Activated B cell treated with CpG ODN at 0.5 μM for 24 hours (primary cell): ENCODE measurements at regions not wholly inside any gene's neighbourhood (a gene's known extent, or its start where the extent isn't known, plus 50 kb on each side); places are given as distances from the start of the nearest gene placed in this dataset.

Experiments
- ATAC-seq: fragments of 200-7000 bp; cut with Tn5 transposase; one replicate; pipeline ENCODE4 v1.10.0; 2021; ENCODE audit warnings: low read depth, mild to moderate bottlenecking, moderate library complexity
- CTCF ChIA-PET: fragments of 350-600 bp; sonication (Branson Sonifier 250); formaldehyde crosslinking; loops from one replicate; lab custom pipeline; 2021; ENCODE audit warnings: antibody characterized with exemption; lab: Charles Lee
- POLR2A ChIA-PET: fragments of 350-600 bp; sonication (Branson Sonifier 250); formaldehyde crosslinking; loops from one replicate; lab custom pipeline; 2021; ENCODE audit warnings: antibody characterized with exemption; lab: Charles Lee
- DNase-seq: peaks from one replicate; pipeline ENCODE4 v3.0.0; 2022
- H3K27ac Mint-ChIP-seq: one replicate; pipeline ENCODE4 v1.8.0; 2020; ENCODE audit warnings: mixed read lengths
- H3K27me3 Mint-ChIP-seq: one replicate; pipeline ENCODE4 v1.8.0; 2021; ENCODE audit warnings: mixed read lengths
- H3K36me3 Mint-ChIP-seq: one replicate; pipeline ENCODE4 v1.8.0; 2021; ENCODE audit warnings: low read depth, mixed read lengths
- H3K4me1 Mint-ChIP-seq: one replicate; pipeline ENCODE4 v1.8.0; 2021; ENCODE audit warnings: mixed read lengths
- H3K4me3 Mint-ChIP-seq: one replicate; pipeline ENCODE4 v1.8.0; 2020; ENCODE audit warnings: mild to moderate bottlenecking, mixed read lengths
- H3K9me3 Mint-ChIP-seq: one replicate; pipeline ENCODE4 v1.8.0; 2020; ENCODE audit warnings: mixed read lengths
- CTCF ChIP-seq: fragments of 200-600 bp; IDR thresholded peaks from one replicate; pipeline ENCODE4 v1.8.0; 2022; ENCODE audit warnings: antibody characterized with exemption, mild to moderate bottlenecking
- intact Hi-C: fragments of 100-400 bp; cut with micrococcal nuclease; formaldehyde crosslinking; loops from one replicate; pipeline ENCODE4 v1.15.1; 2024

GRCh38 chr4:126779436-126780166 is 853.2 kb upstream of the INTU start:
- ATAC-seq (no peak), DNase-seq (no peak)
- ChIA-PET POLR2A (no interaction called here), CTCF (no interaction called here)
- Mint-ChIP-seq H3K27me3 (no peaks in the 10 kb centered on the region), H3K4me1 (no peaks in the 10 kb centered on the region), H3K9me3 (peaks cover 2% of the 10 kb centered on the region), H3K36me3 (no peaks in the 10 kb centered on the region), H3K27ac (no peak overlapping the region), H3K4me3 (no peak overlapping the region)
- no peak for TF ChIP-seq CTCF
- intact Hi-C loops, result no loop called here

DNA sequence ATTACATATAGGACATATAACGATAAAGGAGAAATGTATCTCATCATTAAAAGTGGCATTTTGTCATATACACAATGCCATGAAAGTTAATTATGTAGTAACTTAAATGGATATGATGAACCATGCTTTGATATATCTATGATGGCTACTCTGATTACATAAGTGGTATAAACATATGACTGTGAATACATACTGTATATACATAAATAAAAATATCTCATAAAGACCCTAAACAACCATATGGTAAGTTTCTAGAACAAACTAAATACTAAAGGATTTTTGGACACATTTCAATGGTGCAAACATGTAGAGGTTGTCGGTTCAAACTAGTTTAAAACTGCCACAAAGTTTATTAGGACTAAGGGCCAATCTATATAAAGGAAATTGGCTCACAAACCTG is 849.6 kb upstream of the INTU start:
- ATAC-seq (no peak), DNase-seq (no peak)
- H3K27ac Mint-ChIP-seq, result no peak overlapping the region
- no peaks in the 10 kb centered on the region for H3K27me3 Mint-ChIP-seq
- no peak overlapping the region for H3K4me3 Mint-ChIP-seq
- CTCF ChIA-PET, result no interaction called here
- H3K4me1 Mint-ChIP-seq, result no peaks in the 10 kb centered on the region
- intact Hi-C loops, result no loop called here
- peaks cover 2% of the 10 kb centered on the region for H3K9me3 Mint-ChIP-seq
- H3K36me3 Mint-ChIP-seq, result no peaks in the 10 kb centered on the region
- TF ChIP-seq CTCF, result no peak
- POLR2A ChIA-PET, result no interaction called here

GRCh38 chr4:126784966-126785580 is 847.7 kb upstream of the INTU start:
- Mint-ChIP-seq H3K27me3 (no peaks in the 10 kb centered on the region), H3K4me1 (no peaks in the 10 kb centered on the region), H3K9me3 (no peaks in the 10 kb centered on the region), H3K4me3 (no peak overlapping the region), H3K36me3 (no peaks in the 10 kb centered on the region), H3K27ac (no peak overlapping the region)
- ChIA-PET CTCF (no interaction called here), POLR2A (no interaction called here)
- ATAC-seq (no peak), DNase-seq (no peak)
- no peak for TF ChIP-seq CTCF
- intact Hi-C loops, result no loop called here

DNA sequence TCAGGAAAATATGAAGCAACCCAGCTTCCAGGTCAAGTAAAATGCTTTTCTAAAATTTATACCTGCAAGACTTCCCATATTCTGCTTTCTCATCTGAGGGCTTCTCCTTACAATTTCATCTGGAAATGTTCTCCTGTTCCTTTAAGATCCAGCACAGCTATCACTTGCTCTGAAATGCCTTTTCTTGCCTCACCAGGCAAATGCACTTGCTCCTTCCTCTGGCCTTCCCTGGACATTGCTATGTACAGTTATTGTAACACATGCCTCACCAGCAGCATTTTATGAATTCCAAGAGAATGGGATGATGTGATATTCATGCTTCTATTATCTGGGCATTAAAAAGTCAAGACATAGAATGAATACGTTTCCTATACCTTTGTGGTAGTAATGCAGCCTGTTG is 842.1 kb upstream of the INTU start:
- no peaks in the 10 kb centered on the region for H3K27me3 Mint-ChIP-seq
- intact Hi-C loops, result no loop called here
- H3K9me3 Mint-ChIP-seq, result no peaks in the 10 kb centered on the region
- TF ChIP-seq CTCF, result no peak
- ATAC-seq (no peak), DNase-seq (no peak)
- ChIA-PET POLR2A (no interaction called here), CTCF (no interaction called here)
- H3K36me3 Mint-ChIP-seq, result no peaks in the 10 kb centered on the region
- no peak overlapping the region for H3K27ac Mint-ChIP-seq
- H3K4me3 Mint-ChIP-seq, result no peak overlapping the region
- no peaks in the 10 kb centered on the region for H3K4me1 Mint-ChIP-seq

GRCh38 chr4:126794363-126794762 is 838.4 kb upstream of the INTU start:
- TF ChIP-seq CTCF, result no peak
- ChIA-PET CTCF (no interaction called here), POLR2A (no interaction called here)
- Mint-ChIP-seq H3K9me3 (no peaks in the 10 kb centered on the region), H3K4me3 (no peak overlapping the region), H3K4me1 (no peaks in the 10 kb centered on the region), H3K27ac (no peak overlapping the region), H3K27me3 (no peaks in the 10 kb centered on the region), H3K36me3 (no peaks in the 10 kb centered on the region)
- ATAC-seq, result no peak
- intact Hi-C loops, result no loop called here
- DNase-seq, result no peak
